Endothelial cell of umbilical vein (primary cell): ENCODE measurements at regions not wholly inside any gene's neighbourhood (a gene's known extent, or its start where the extent isn't known, plus 50 kb on each side); places are given as distances from the start of the nearest gene placed in this dataset.

Experiments used
- BruUV-seq: library from RNA; stranded (reverse); fragments of 400-500 nt; replicated peaks from 2 replicates; lab custom pipeline; 2021; lab: Mats Ljungman, UMichigan
- CTCF ChIA-PET: fragments of 300-600, 350-600 bp; sonication (Branson Sonifier 250); formaldehyde crosslinking; loops from one replicate; lab custom pipeline; 2021; ENCODE audit warnings: antibody characterized with exemption, inconsistent platforms; lab: Charles Lee
- POLR2A ChIA-PET: fragments of 300-600, 350-600 bp; sonication (Branson Sonifier 250); formaldehyde crosslinking; loops from one replicate; lab custom pipeline; 2021; ENCODE audit warnings: antibody characterized with exemption, inconsistent platforms; lab: Charles Lee
- DNase-seq: peaks from one replicate; pipeline ENCODE4 v3.0.0-alpha.2; 2011; ENCODE audit warnings: low read depth, low spot score
- FAIRE-seq: peaks from 2 replicates; lab custom pipeline; 2011; peaks lifted over from hg19 to GRCh38; lab: Jason Lieb, UNC
- H2AFZ ChIP-seq: 2 replicates; pipeline ENCODE4 v1.6.0; 2012; ENCODE audit warnings: low read depth, low read length, control low read depth, inconsistent platforms
- H3K27ac ChIP-seq: 2 replicates; pipeline ENCODE4 v1.5.1; 2011; ENCODE audit warnings: low read depth, mild to moderate bottlenecking, control low read depth, low read length, moderate library complexity; ENCODE audit not compliant: insufficient read depth
- H3K27me3 ChIP-seq, 2 experiments: 2 replicates each; pipeline versions ENCODE4 v1.6.0 to v1.6.1; 2011; ENCODE audit warnings: low read length in 2 of 2, mixed read lengths in 1 of 2; ENCODE audit not compliant: control insufficient read depth in 2 of 2, insufficient read depth in 2 of 2
- H3K36me3 ChIP-seq, 2 experiments: 2 replicates in 1 of 2; 3 replicates in 1 of 2; pipeline ENCODE4 v1.5.1; 2011; ENCODE audit warnings: low read length in 2 of 2, mild to moderate bottlenecking in 1 of 2, moderate library complexity in 1 of 2; ENCODE audit not compliant: control insufficient read depth in 2 of 2, insufficient read depth in 2 of 2; ENCODE audit errors: extremely low read depth in 1 of 2
- H3K4me1 ChIP-seq: 3 replicates; pipeline ENCODE4 v1.5.1; 2011; ENCODE audit warnings: mild to moderate bottlenecking, low read length; ENCODE audit not compliant: control insufficient read depth, insufficient read depth; ENCODE audit errors: extremely low read depth
- H3K4me2 ChIP-seq: 2 replicates; pipeline ENCODE4 v1.6.1; 2011; ENCODE audit warnings: low read length, control low read depth, mixed read lengths; ENCODE audit not compliant: insufficient read depth
- H3K4me3 ChIP-seq, 3 experiments: fragments of 200-600 bp in 1 of 3; sonication (generic), shearing (Covaris generic) in 1 of 3; replicated peaks in 1 of 3; 2 replicates each; pipeline ENCODE4 v1.5.1; 2011 to 2016; ENCODE audit warnings: control low read depth in 3 of 3, low read length in 3 of 3, mild to moderate bottlenecking in 2 of 3, inconsistent platforms in 1 of 3, low read depth in 1 of 3, moderate library complexity in 1 of 3; ENCODE audit not compliant: insufficient read depth in 1 of 3
- H3K79me2 ChIP-seq: 2 replicates; pipeline ENCODE4 v1.6.0; 2012; ENCODE audit warnings: low read length, inconsistent platforms; ENCODE audit not compliant: control insufficient read depth, insufficient read depth
- H3K9ac ChIP-seq: replicated peaks from 2 replicates; pipeline ENCODE3; 2011; ENCODE audit warnings: low read length, control low read depth; ENCODE audit not compliant: insufficient read depth; ENCODE audit errors: extremely low read depth
- H3K9me1 ChIP-seq: replicated peaks from 3 replicates; pipeline ENCODE4 v1.6.0; 2011; ENCODE audit warnings: mild to moderate bottlenecking, low read length; ENCODE audit not compliant: control insufficient read depth, insufficient read depth; ENCODE audit errors: extremely low read depth
- H3K9me3 ChIP-seq: replicated peaks from 2 replicates; pipeline ENCODE4 v1.5.1; 2012; ENCODE audit warnings: low read length, inconsistent platforms; ENCODE audit not compliant: control insufficient read depth, insufficient read depth
- H4K20me1 ChIP-seq: replicated peaks from 2 replicates; pipeline ENCODE3; 2011; ENCODE audit warnings: mild to moderate bottlenecking, low read length; ENCODE audit not compliant: control insufficient read depth, insufficient read depth; ENCODE audit errors: extremely low read depth
- EZH2 ChIP-seq: IDR thresholded peaks from 2 replicates; pipeline ENCODE4 v1.6.1; 2012; ENCODE audit warnings: borderline replicate concordance, low read depth, mild to moderate bottlenecking, moderate library complexity, low read length, inconsistent platforms; ENCODE audit not compliant: severe bottlenecking
- FOS ChIP-seq: IDR thresholded peaks from 2 replicates; pipeline ENCODE4 v1.6.1; 2011; ENCODE audit warnings: mild to moderate bottlenecking, low read length, moderate library complexity, borderline replicate concordance; ENCODE audit not compliant: insufficient read depth
- GATA2 ChIP-seq: IDR thresholded peaks from 2 replicates; pipeline ENCODE4 v1.7.0; 2011; ENCODE audit warnings: low read depth, mild to moderate bottlenecking, moderate library complexity, mixed read lengths, low read length; ENCODE audit not compliant: insufficient read length, insufficient read depth
- JUN ChIP-seq: IDR thresholded peaks from 2 replicates; pipeline ENCODE4 v1.6.1; 2011; ENCODE audit warnings: borderline replicate concordance, low read depth; ENCODE audit not compliant: insufficient read length, insufficient read depth
- MYC ChIP-seq: IDR thresholded peaks from one replicate; pipeline ENCODE4 v1.6.1; 2011; ENCODE audit warnings: mild to moderate bottlenecking, low read depth, low read length
- POLR2A ChIP-seq: IDR thresholded peaks from 2 replicates; pipeline ENCODE4 v1.6.1; 2012; ENCODE audit warnings: low read depth, mild to moderate bottlenecking, control low read depth, low read length
- POLR2AphosphoS5 ChIP-seq: IDR thresholded peaks from 2 replicates; pipeline ENCODE4 v1.6.1; 2012; ENCODE audit warnings: low read depth, mild to moderate bottlenecking, control low read depth, low read length, moderate library complexity; ENCODE audit not compliant: insufficient read depth
- dilution Hi-C: fragments of 300-500 bp; cut with MboI; formaldehyde crosslinking; loops from one replicate; pipeline ENCODE4 v1.15.0; 2019; ENCODE audit warnings: low sequenced_read_pairs; ENCODE audit not compliant: extremely low pct_ligation_motif_present
- intact Hi-C: fragments of 100-400 bp; cut with micrococcal nuclease; formaldehyde crosslinking; loops from one replicate; pipeline ENCODE4 v1.10.0; 2022
- TF ChIP-seq, protein P1 (sequence below), 2 donors: IDR thresholded peaks; 1 replicate in 1 of 2; 2 replicates in 1 of 2; pipeline ENCODE4 v1.5.1; 2011; ENCODE audit warnings: low read length in 2 of 2, mild to moderate bottlenecking in 2 of 2, moderate library complexity in 2 of 2, control low read depth in 1 of 2, inconsistent platforms in 1 of 2, low read depth in 1 of 2; ENCODE audit not compliant: insufficient read depth in 1 of 2; ENCODE audit errors: extremely low read depth in 1 of 2
- TF ChIP-seq, protein P2 (sequence below): IDR thresholded peaks from 2 replicates; pipeline ENCODE4 v1.6.1; 2011; ENCODE audit not compliant: insufficient read depth, insufficient read length

DNA sequence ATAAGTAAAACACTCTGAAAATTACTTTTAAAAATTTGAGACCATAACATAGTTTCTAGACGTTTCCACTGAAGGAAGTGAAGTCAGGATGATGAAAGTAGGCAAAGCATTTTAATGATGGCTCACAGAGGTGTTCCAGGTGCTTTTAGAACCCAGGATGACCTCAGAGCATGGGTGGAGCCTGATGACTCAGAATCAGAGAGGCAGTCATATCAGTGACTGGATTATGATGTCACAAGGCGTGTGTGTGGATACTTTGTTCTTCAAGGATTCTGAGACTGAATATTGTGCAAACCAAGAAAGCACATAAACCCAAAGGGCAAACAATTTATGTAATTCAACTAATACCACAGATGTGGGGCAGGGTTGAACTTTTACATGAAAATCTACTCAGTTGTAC, 200.2 kb upstream of the FOXN2 start:
- Histone ChIP-seq H3K79me2 (no peaks in the 10 kb centered on the region), H3K9ac (no peak overlapping the region), H3K4me2 (no peak overlapping the region), H3K9me1 (no peaks in the 10 kb centered on the region), H3K27ac (no peak overlapping the region), H2AFZ (no peak overlapping the region), H3K4me1 (peaks cover 12% of the 10 kb centered on the region), H4K20me1 (no peaks in the 10 kb centered on the region), H3K4me3 (no peak overlapping the region), H3K27me3 (no peaks in the 10 kb centered on the region), H3K9me3 (no peaks in the 10 kb centered on the region), H3K36me3 (no peaks in the 10 kb centered on the region)
- intact Hi-C loops = no loop called here
- no peak for DNase-seq
- no TSS peak for BruUV-seq
- ChIA-PET POLR2A (no interaction called here), CTCF (no interaction called here)
- FAIRE-seq = no peak
- TF ChIP-seq, protein P1, sequence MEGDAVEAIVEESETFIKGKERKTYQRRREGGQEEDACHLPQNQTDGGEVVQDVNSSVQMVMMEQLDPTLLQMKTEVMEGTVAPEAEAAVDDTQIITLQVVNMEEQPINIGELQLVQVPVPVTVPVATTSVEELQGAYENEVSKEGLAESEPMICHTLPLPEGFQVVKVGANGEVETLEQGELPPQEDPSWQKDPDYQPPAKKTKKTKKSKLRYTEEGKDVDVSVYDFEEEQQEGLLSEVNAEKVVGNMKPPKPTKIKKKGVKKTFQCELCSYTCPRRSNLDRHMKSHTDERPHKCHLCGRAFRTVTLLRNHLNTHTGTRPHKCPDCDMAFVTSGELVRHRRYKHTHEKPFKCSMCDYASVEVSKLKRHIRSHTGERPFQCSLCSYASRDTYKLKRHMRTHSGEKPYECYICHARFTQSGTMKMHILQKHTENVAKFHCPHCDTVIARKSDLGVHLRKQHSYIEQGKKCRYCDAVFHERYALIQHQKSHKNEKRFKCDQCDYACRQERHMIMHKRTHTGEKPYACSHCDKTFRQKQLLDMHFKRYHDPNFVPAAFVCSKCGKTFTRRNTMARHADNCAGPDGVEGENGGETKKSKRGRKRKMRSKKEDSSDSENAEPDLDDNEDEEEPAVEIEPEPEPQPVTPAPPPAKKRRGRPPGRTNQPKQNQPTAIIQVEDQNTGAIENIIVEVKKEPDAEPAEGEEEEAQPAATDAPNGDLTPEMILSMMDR (IDR thresholded peaks at IDR 0.05; ENCODE audit: extremely low read depth in 1 of 2, insufficient read depth in 1 of 2, low read depth in 1 of 2, low read length in 2 of 2) = no peak
- TF ChIP-seq, protein P2, sequence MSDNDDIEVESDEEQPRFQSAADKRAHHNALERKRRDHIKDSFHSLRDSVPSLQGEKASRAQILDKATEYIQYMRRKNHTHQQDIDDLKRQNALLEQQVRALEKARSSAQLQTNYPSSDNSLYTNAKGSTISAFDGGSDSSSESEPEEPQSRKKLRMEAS = no peak
- TF ChIP-seq JUN = no peak
- TF ChIP-seq GATA2 = no peak
- TF ChIP-seq MYC = no peak
- no peak for TF ChIP-seq FOS
- TF ChIP-seq POLR2A = no peak
- TF ChIP-seq EZH2 = no peak
- no peak for TF ChIP-seq POLR2AphosphoS5
- dilution Hi-C loops = no loop called here
